ENCODE measurements at regions not wholly inside any gene's neighbourhood (a gene's known extent, or its start where the extent isn't known, plus 50 kb on each side); places are given as distances from the start of the nearest gene placed in this dataset.

- no peak overlapping the region for H3K4me2 ChIP-seq (ENCODE audit: extremely low read depth, insufficient read depth, low read length)
- H3K4me3 ChIP-seq (replicated peaks in 1 of 4; ENCODE audit: control extremely low read depth in 1 of 4, insufficient read depth in 1 of 4, low read depth in 3 of 4, low read length in 4 of 4), result no peak overlapping the region
- no peaks in the 10 kb centered on the region for H3K4me1 ChIP-seq (ENCODE audit: control insufficient read depth, extremely low read depth, insufficient read depth, low read length)
- no peak overlapping the region for H2AFZ ChIP-seq (ENCODE audit: low read length)
- no peaks in the 10 kb centered on the region for H4K20me1 ChIP-seq (ENCODE audit: control insufficient read depth, extremely low read depth, insufficient read depth, low read length)
- H3K79me2 ChIP-seq (ENCODE audit: control insufficient read depth, insufficient read depth, low read length), result no peaks in the 10 kb centered on the region
- no peaks in the 10 kb centered on the region for H3K27me3 ChIP-seq (ENCODE audit: control insufficient read depth, insufficient read depth, low read length)
- no peak overlapping the region for H3K27ac ChIP-seq (ENCODE audit: insufficient read depth, low read length)
- no peaks in the 10 kb centered on the region for H3K36me3 ChIP-seq (ENCODE audit: control insufficient read depth, insufficient read depth, low read length)
- DNase-seq (ENCODE audit: low read depth in 2 of 2), result no peak
- TF ChIP-seq, protein P1, sequence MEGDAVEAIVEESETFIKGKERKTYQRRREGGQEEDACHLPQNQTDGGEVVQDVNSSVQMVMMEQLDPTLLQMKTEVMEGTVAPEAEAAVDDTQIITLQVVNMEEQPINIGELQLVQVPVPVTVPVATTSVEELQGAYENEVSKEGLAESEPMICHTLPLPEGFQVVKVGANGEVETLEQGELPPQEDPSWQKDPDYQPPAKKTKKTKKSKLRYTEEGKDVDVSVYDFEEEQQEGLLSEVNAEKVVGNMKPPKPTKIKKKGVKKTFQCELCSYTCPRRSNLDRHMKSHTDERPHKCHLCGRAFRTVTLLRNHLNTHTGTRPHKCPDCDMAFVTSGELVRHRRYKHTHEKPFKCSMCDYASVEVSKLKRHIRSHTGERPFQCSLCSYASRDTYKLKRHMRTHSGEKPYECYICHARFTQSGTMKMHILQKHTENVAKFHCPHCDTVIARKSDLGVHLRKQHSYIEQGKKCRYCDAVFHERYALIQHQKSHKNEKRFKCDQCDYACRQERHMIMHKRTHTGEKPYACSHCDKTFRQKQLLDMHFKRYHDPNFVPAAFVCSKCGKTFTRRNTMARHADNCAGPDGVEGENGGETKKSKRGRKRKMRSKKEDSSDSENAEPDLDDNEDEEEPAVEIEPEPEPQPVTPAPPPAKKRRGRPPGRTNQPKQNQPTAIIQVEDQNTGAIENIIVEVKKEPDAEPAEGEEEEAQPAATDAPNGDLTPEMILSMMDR (conservative IDR thresholded peaks at IDR 0.05 in 1 of 2, IDR thresholded peaks at IDR 0.05 in 1 of 2; ENCODE audit: low read depth in 1 of 2, low read length in 2 of 2), result no peak
- no peak for TF ChIP-seq EZH2 (IDR thresholded peaks at IDR 0.05; ENCODE audit: low read length, missing control alignments)
- no peak overlapping the region for H3K9ac ChIP-seq (ENCODE audit: insufficient read depth, low read length)
- H3K9me3 ChIP-seq (ENCODE audit: control insufficient read depth, insufficient read depth, low read depth, low read length), result no peaks in the 10 kb centered on the region
Observed at GRCh38 chr6:134740027-134740373, 209.9 kb downstream of the ALDH8A1 start.

DNA sequence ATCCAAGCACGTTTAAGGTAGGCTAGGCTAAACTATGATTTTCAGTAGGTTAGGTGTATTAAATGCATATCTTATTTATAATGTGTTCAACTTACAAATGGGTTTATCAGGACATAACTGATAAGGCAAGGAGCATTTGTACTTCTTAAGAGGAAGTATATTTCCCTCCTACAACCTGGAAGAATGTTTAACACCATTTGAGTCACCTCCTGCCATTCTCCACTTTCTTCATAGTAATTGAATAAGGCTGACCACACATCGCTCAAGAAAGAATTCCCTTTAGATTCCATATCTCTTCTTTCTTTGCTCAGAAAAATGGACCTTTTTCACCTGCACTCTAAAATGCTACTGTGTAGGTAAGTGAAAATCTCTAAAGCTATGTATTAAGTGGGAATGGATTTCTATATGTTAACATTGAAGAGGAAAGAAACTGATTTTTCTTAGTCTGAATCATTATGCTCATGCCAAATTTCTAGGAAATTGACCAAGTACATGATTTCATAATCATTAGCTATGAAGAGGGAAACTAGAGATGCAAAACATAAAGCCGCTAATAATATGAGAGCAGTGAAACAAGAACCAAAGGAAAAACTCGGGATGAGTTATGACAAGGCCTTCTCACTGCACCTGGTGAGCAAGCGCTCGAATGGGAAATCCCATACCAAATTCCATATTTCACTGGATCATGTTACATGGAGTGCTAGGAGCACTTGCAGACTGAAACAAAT, 210.4 kb downstream of the ALDH8A1 start:
- Histone ChIP-seq H3K9ac (ENCODE audit: insufficient read depth, low read length) (no peak overlapping the region), H3K4me3 (replicated peaks in 1 of 4; ENCODE audit: control extremely low read depth in 1 of 4, insufficient read depth in 1 of 4, low read depth in 3 of 4, low read length in 4 of 4) (no peak overlapping the region), H3K4me1 (ENCODE audit: control insufficient read depth, extremely low read depth, insufficient read depth, low read length) (no peaks in the 10 kb centered on the region), H2AFZ (ENCODE audit: low read length) (no peak overlapping the region), H3K27ac (ENCODE audit: insufficient read depth, low read length) (no peak overlapping the region), H3K36me3 (ENCODE audit: control insufficient read depth, insufficient read depth, low read length) (no peaks in the 10 kb centered on the region), H4K20me1 (ENCODE audit: control insufficient read depth, extremely low read depth, insufficient read depth, low read length) (no peaks in the 10 kb centered on the region), H3K79me2 (ENCODE audit: control insufficient read depth, insufficient read depth, low read length) (no peaks in the 10 kb centered on the region), H3K27me3 (ENCODE audit: control insufficient read depth, insufficient read depth, low read length) (no peaks in the 10 kb centered on the region), H3K9me3 (ENCODE audit: control insufficient read depth, insufficient read depth, low read depth, low read length) (no peaks in the 10 kb centered on the region), H3K4me2 (ENCODE audit: extremely low read depth, insufficient read depth, low read length) (no peak overlapping the region)
- DNase-seq (ENCODE audit: low read depth in 2 of 2), result peak; percentile 53 to 74
- TF ChIP-seq EZH2 (IDR thresholded peaks at IDR 0.05; ENCODE audit: low read length, missing control alignments), result no peak
- TF ChIP-seq, protein P1 (conservative IDR thresholded peaks at IDR 0.05 in 1 of 2, IDR thresholded peaks at IDR 0.05 in 1 of 2; ENCODE audit: low read depth in 1 of 2, low read length in 2 of 2), result no peak

DNA sequence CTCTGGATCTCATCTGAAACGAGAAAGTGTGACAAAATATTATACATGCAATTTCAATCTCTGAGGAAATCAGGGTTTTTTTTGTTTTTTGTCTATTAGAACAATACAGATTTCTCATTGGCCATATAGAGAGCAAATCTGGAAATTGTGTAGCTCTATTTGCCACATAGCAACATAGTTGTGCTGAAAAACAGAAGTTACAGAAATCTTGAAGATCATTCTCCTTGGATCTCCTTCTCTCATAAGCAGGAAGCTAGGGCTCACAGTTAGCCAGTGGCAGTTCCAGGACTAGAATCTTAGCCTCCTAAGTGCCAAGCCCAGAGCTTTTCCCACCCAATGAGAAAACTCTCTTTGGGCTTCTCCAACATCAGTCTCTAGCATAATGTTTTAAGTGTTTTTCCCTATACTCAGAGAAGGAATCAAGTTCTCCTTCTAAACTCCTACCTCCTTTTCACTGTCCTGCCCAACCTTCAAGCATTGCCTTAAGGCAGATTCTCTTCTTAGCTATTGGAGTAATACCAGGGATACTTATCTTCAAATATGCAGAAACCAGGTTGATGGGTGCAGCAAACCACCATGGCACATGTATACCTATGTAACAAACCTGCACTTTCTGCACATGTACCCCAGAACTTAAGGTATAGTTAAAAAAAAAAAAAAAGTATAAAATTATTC, 211.6 kb downstream of the ALDH8A1 start:
- no peak overlapping the region for H3K4me2 ChIP-seq (ENCODE audit: extremely low read depth, insufficient read depth, low read length)
- no peaks in the 10 kb centered on the region for H4K20me1 ChIP-seq (ENCODE audit: control insufficient read depth, extremely low read depth, insufficient read depth, low read length)
- no peaks in the 10 kb centered on the region for H3K27me3 ChIP-seq (ENCODE audit: control insufficient read depth, insufficient read depth, low read length)
- no peak overlapping the region for H3K4me3 ChIP-seq (replicated peaks in 1 of 4; ENCODE audit: control extremely low read depth in 1 of 4, insufficient read depth in 1 of 4, low read depth in 3 of 4, low read length in 4 of 4)
- H3K27ac ChIP-seq (ENCODE audit: insufficient read depth, low read length), result no peak overlapping the region
- no peaks in the 10 kb centered on the region for H3K4me1 ChIP-seq (ENCODE audit: control insufficient read depth, extremely low read depth, insufficient read depth, low read length)
- TF ChIP-seq EZH2 (IDR thresholded peaks at IDR 0.05; ENCODE audit: low read length, missing control alignments), result no peak
- TF ChIP-seq, protein P1 (conservative IDR thresholded peaks at IDR 0.05 in 1 of 2, IDR thresholded peaks at IDR 0.05 in 1 of 2; ENCODE audit: low read depth in 1 of 2, low read length in 2 of 2), result no peak
- H3K9me3 ChIP-seq (ENCODE audit: control insufficient read depth, insufficient read depth, low read depth, low read length), result no peaks in the 10 kb centered on the region
- H3K9ac ChIP-seq (ENCODE audit: insufficient read depth, low read length), result no peak overlapping the region
- no peaks in the 10 kb centered on the region for H3K36me3 ChIP-seq (ENCODE audit: control insufficient read depth, insufficient read depth, low read length)
- H3K79me2 ChIP-seq (ENCODE audit: control insufficient read depth, insufficient read depth, low read length), result no peaks in the 10 kb centered on the region
- H2AFZ ChIP-seq (ENCODE audit: low read length), result no peak overlapping the region
- DNase-seq (ENCODE audit: low read depth in 2 of 2), result no peak
